Renal cortex interstitium (tissue), 11 donors: ENCODE measurements at regions not wholly inside any gene's neighbourhood (a gene's known extent, or its start where the extent isn't known, plus 50 kb on each side); places are given as distances from the start of the nearest gene placed in this dataset.
A peak's percentile ranks its signal among the peaks of the same experiment; 100 is the strongest.

ENCODE experiments used
- DNase-seq, 11 donors: peaks; one replicate each; pipeline ENCODE4 v3.0.0-alpha.2; 2013; ENCODE audit warnings: low read depth in 9 of 11, low spot score in 4 of 11; ENCODE audit errors: extremely low read depth in 1 of 11

- peak; percentile 54 to 79 (median 65) for DNase-seq
Measured at GRCh38 chr11:92886243-92886905, 83.1 kb upstream of the MTNR1B start.

- no peak for DNase-seq
Measured at GRCh38 chr11:92888696-92889095, 80.8 kb upstream of the MTNR1B start.

- no peak for DNase-seq
Measured at GRCh38 chr11:92890846-92891245, 78.6 kb upstream of the MTNR1B start.

- no peak for DNase-seq
Measured at GRCh38 chr11:92892802-92893684, 76.4 kb upstream of the MTNR1B start.

GRCh38 chr11:92894197-92894596 is 75.3 kb upstream of the MTNR1B start:
- no peak for DNase-seq

- no peak for DNase-seq
Measured at GRCh38 chr11:92897487-92897886, 72.0 kb upstream of the MTNR1B start.

- DNase-seq: no peak
Measured at GRCh38 chr11:92902417-92902816, 67.0 kb upstream of the MTNR1B start.

GRCh38 chr11:92907671-92908070 is 61.8 kb upstream of the MTNR1B start:
- no peak for DNase-seq

- no peak for DNase-seq
Measured at GRCh38 chr11:92909214-92909613, 60.2 kb upstream of the MTNR1B start.

GRCh38 chr11:92911478-92911877 is 58.0 kb upstream of the MTNR1B start:
- no peak for DNase-seq

GRCh38 chr11:92915551-92915950 is 53.9 kb upstream of the MTNR1B start:
- no peak for DNase-seq

GRCh38 chr11:92916299-92916698 is 53.2 kb upstream of the MTNR1B start:
- DNase-seq: no peak

- DNase-seq: no peak
Measured at GRCh38 chr11:92917927-92918326, 51.5 kb upstream of the MTNR1B start.

- no peak for DNase-seq
Measured at GRCh38 chr11:92919048-92919447, 50.4 kb upstream of the MTNR1B start.
